Esophagus squamous epithelium (tissue), 5 donors: ENCODE measurements at regions not wholly inside any gene's neighbourhood (a gene's known extent, or its start where the extent isn't known, plus 50 kb on each side); places are given as distances from the start of the nearest gene placed in this dataset.
A peak's percentile ranks its signal among the peaks of the same experiment; 100 is the strongest.

ENCODE experiments used
- DNase-seq: peaks from one replicate; lab custom pipeline; 2025; lab: John Stamatoyannopoulos, UW
- H3K27ac ChIP-seq, 4 donors: fragments of 200-600 bp; sonication (generic); one replicate each; pipeline ENCODE4 v1.5.1; 2016 to 2019; ENCODE audit warnings: mild to moderate bottlenecking in 1 of 4
- H3K27me3 ChIP-seq, 4 donors: fragments of 200-600 bp; sonication (generic); 1 replicate in 3 of 4; 2 replicates in 1 of 4; pipeline versions ENCODE4 v1.5.1 to v1.6.0; 2017 to 2021; ENCODE audit warnings: antibody characterized with exemption in 1 of 4
- H3K36me3 ChIP-seq, 3 donors: fragments of 200-600 bp; sonication (generic); one replicate each; pipeline ENCODE4 v1.5.1; 2016 to 2019
- H3K4me1 ChIP-seq, 3 donors: fragments of 200-600 bp; sonication (generic); one replicate each; pipeline ENCODE4 v1.5.1; 2017 to 2019
- H3K4me3 ChIP-seq, 4 donors: fragments of 200-600 bp; sonication (generic); 1 replicate in 3 of 4; 2 replicates in 1 of 4; pipeline ENCODE4 v1.5.1; 2016 to 2019; ENCODE audit warnings: mild to moderate bottlenecking in 2 of 4, moderate library complexity in 1 of 4
- H3K9me3 ChIP-seq, 3 donors: fragments of 200-600 bp; sonication (generic); one replicate each; pipeline ENCODE4 v1.5.1; 2016 to 2019
- CTCF ChIP-seq, 6 experiments: fragments of 450-650 bp in 4 of 6; fragments of 200-600 bp in 2 of 6; sonication (generic) in 2 of 6; IDR thresholded peaks; one replicate each; pipeline ENCODE4 v1.5.1; 2016 to 2019; ENCODE audit warnings: antibody characterized with exemption in 6 of 6, mild to moderate bottlenecking in 4 of 6, moderate library complexity in 4 of 6
- POLR2A ChIP-seq, 4 donors: fragments of 450-650 bp; IDR thresholded peaks; one replicate each; pipeline ENCODE4 v1.6.1; 2017; ENCODE audit warnings: antibody characterized with exemption in 4 of 4, mild to moderate bottlenecking in 4 of 4, moderate library complexity in 3 of 4
- WGBS, 2 donors: methylation state at CpG; one replicate each; pipeline ENCODE4 v1.1.5; 2018; 5-methylcytosine and 5-hydroxymethylcytosine counted together
- intact Hi-C: fragments of 100-400 bp; cut with DNase I; formaldehyde crosslinking; loops from one replicate; pipeline ENCODE4 v1.15.0; 2022
- donor health status: DM: yes; HTN: yes; CAD: no.

- Histone ChIP-seq H3K27ac (no peak overlapping the region), H3K36me3 (no peaks in the 10 kb centered on the region), H3K4me3 (no peak overlapping the region), H3K27me3 (no peaks in the 10 kb centered on the region), H3K9me3 (no peaks in the 10 kb centered on the region), H3K4me1 (peaks cover 0 to 7% (median 0%) of the 10 kb centered on the region in 3 donors)
- intact Hi-C loops, result no loop called here
- no peak for DNase-seq
- WGBS, 2 donors, result 62 to 64% methylated on average over 5 of the region's 5 CpGs
- TF ChIP-seq POLR2A (IDR thresholded peaks at IDR 0.05), result no peak
Observed at GRCh38 chr5:143691945-143692290, 120.0 kb upstream of the HMHB1 start.

- H3K4me1 ChIP-seq, result peaks cover 0 to 3% (median 0%) of the 10 kb centered on the region in 3 donors
- no peak for DNase-seq
- WGBS, 2 donors, result 62 to 78% methylated on average over 3 of the region's 3 CpGs
- H3K9me3 ChIP-seq, result no peaks in the 10 kb centered on the region
- H3K4me3 ChIP-seq, result no peak overlapping the region
- H3K27ac ChIP-seq, result no peak overlapping the region
- TF ChIP-seq POLR2A (IDR thresholded peaks at IDR 0.05) (no peak), CTCF (IDR thresholded peaks at IDR 0.05) (no peak)
- no peaks in the 10 kb centered on the region for H3K36me3 ChIP-seq
- no peaks in the 10 kb centered on the region for H3K27me3 ChIP-seq
- intact Hi-C loops, result no loop called here
Observed at GRCh38 chr5:143691287-143691944, 120.5 kb upstream of the HMHB1 start.

GRCh38 chr5:143687604-143688003 lies 124.4 kb upstream of the HMHB1 start:
- Histone ChIP-seq H3K4me1 (peaks cover 0 to 8% (median 4%) of the 10 kb centered on the region in 3 donors), H3K36me3 (no peaks in the 10 kb centered on the region), H3K27ac (no peak overlapping the region), H3K27me3 (no peaks in the 10 kb centered on the region), H3K9me3 (no peaks in the 10 kb centered on the region), H3K4me3 (no peak overlapping the region)
- no peak for DNase-seq
- TF ChIP-seq CTCF (IDR thresholded peaks at IDR 0.05) (no peak), POLR2A (IDR thresholded peaks at IDR 0.05) (no peak)
- intact Hi-C loops, result no loop called here

GRCh38 chr5:143685246-143685815 lies 126.6 kb upstream of the HMHB1 start:
- H3K4me1 ChIP-seq, result peaks cover 0 to 15% (median 8%) of the 10 kb centered on the region in 3 donors
- H3K27ac ChIP-seq, result no peak overlapping the region
- no peak overlapping the region for H3K4me3 ChIP-seq
- intact Hi-C loops, result no loop called here
- H3K36me3 ChIP-seq, result no peaks in the 10 kb centered on the region
- WGBS, 2 donors, result 93 to 98% methylated on average over 2 of the region's 2 CpGs
- TF ChIP-seq POLR2A (IDR thresholded peaks at IDR 0.05) (no peak), CTCF (IDR thresholded peaks at IDR 0.05) (peak in 1 of 6 experiments; percentile 18)
- DNase-seq, result no peak
- no peaks in the 10 kb centered on the region for H3K27me3 ChIP-seq
- H3K9me3 ChIP-seq, result no peaks in the 10 kb centered on the region

- Histone ChIP-seq H3K36me3 (no peaks in the 10 kb centered on the region), H3K4me3 (no peak overlapping the region), H3K27ac (no peak overlapping the region), H3K4me1 (peaks cover 0 to 15% (median 8%) of the 10 kb centered on the region in 3 donors), H3K9me3 (no peaks in the 10 kb centered on the region), H3K27me3 (no peaks in the 10 kb centered on the region)
- no peak for TF ChIP-seq CTCF (IDR thresholded peaks at IDR 0.05)
- no peak for TF ChIP-seq POLR2A (IDR thresholded peaks at IDR 0.05)
- no peak for DNase-seq
- 67 to 77% methylated on average over 1 of the region's 1 CpG for WGBS, 2 donors
- intact Hi-C loops, result no loop called here
Observed at GRCh38 chr5:143683459-143683858, 128.5 kb upstream of the HMHB1 start.
